T-helper 17 cell (primary cell): ENCODE measurements at regions not wholly inside any gene's neighbourhood (a gene's known extent, or its start where the extent isn't known, plus 50 kb on each side); places are given as distances from the start of the nearest gene placed in this dataset.
"Not testable (repeated sequence)": the region's sequence is repeated elsewhere in the genome, so short reads cannot be mapped to it uniquely, and the experiment has no call there.

Source experiments
- ATAC-seq: fragments of 150-1000 bp; cut with Tn5 transposase; 2 replicates; pipeline ENCODE4 v1.10.0; 2021; ENCODE audit warnings: mild to moderate bottlenecking, moderate library complexity
- DNase-seq, 3 donors: peaks; one replicate each; pipeline versions ENCODE4 v3.0.0 to v3.0.0-alpha.2; 2020 to 2021
- H3K9me3 ChIP-seq: one replicate; pipeline ENCODE4 v1.7.0; 2013; ENCODE audit warnings: low read length, mild to moderate bottlenecking; ENCODE audit not compliant: control insufficient read depth, poor library complexity, severe bottlenecking
- H3K27ac Mint-ChIP-seq: one replicate; pipeline ENCODE4 v1.8.0; 2022; ENCODE audit warnings: mild to moderate bottlenecking, moderate library complexity, mixed read lengths
- H3K27me3 Mint-ChIP-seq: one replicate; pipeline ENCODE4 v1.8.0; 2022; ENCODE audit warnings: mixed read lengths
- H3K36me3 Mint-ChIP-seq: one replicate; pipeline ENCODE4 v1.8.0; 2022; ENCODE audit warnings: low read depth, mixed read lengths
- H3K4me1 Mint-ChIP-seq: one replicate; pipeline ENCODE4 v1.8.0; 2022; ENCODE audit warnings: mild to moderate bottlenecking, mixed read lengths
- H3K4me3 Mint-ChIP-seq: one replicate; pipeline ENCODE4 v1.8.0; 2022; ENCODE audit warnings: mild to moderate bottlenecking, moderate library complexity, mixed read lengths

DNA sequence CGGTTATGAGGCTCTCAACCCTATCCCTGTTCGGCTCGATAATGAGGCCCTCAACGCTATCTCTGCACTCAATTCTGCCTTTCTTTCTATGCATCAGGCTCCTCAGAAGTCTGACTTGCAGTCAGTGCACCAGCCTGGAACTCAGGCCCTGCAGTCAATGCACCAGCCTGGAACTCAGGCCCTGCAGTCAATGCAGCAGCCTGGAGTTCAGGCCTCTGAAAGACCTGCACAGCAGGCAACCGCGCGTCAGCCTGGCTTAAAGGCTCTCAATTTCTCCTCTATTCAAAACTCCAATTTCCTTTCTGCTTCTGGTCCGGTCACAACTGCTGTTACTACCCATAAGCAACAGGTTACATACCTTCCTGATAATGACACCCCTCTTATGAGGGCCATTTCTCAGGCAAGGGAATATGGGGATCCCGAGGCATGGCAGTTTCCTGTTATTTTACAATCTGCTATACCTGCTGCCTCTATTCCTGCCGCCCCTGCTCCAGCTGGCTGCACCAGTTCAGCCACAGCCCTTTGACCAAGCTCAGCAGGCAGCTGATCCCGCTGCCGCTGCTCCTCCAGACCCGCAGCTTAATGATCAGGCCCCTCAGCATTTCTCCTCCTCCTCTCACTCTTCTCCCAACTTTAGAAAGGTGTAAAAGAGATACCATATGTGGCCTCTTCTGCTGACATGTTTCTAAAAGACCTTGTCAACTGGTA, 933.6 kb upstream of the FANCL start:
- ATAC-seq (no peak), DNase-seq (no peak)
- no peaks in the 10 kb centered on the region for H3K9me3 ChIP-seq
- Mint-ChIP-seq H3K4me1 (no peaks in the 10 kb centered on the region), H3K27me3 (no peaks in the 10 kb centered on the region), H3K4me3 (no peak overlapping the region), H3K27ac (no peak overlapping the region), H3K36me3 (no peaks in the 10 kb centered on the region)

DNA sequence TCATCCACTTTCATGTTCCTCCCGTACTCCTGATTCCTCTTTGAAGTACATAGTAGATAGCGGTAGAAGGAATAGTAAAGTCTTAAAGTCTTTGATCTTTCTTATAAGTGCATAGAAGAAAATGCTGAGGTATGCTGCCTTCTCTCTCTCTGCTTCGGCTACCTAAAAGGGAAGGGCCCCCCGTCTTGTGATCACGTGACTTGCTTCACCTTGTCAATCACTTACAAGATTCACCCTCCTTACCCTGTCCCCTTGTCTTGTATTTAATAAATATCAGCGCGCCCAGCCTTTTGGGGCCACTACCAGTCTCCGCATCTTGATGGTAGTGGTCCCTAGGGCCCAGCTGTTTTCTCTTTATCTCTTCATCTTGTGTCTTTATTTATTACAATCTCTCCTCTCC, 932.2 kb upstream of the FANCL start:
- Mint-ChIP-seq H3K36me3 (no peaks in the 10 kb centered on the region), H3K4me1 (no peaks in the 10 kb centered on the region), H3K4me3 (no peak overlapping the region), H3K27me3 (no peaks in the 10 kb centered on the region), H3K27ac (no peak overlapping the region)
- ATAC-seq (no peak), DNase-seq (no peak)
- no peaks in the 10 kb centered on the region for H3K9me3 ChIP-seq

GRCh38 chr2:59171019-59171418, 929.9 kb upstream of the FANCL start:
- Mint-ChIP-seq H3K27ac (no peak overlapping the region), H3K4me3 (no peak overlapping the region), H3K27me3 (no peaks in the 10 kb centered on the region), H3K36me3 (no peaks in the 10 kb centered on the region), H3K4me1 (no peaks in the 10 kb centered on the region)
- DNase-seq (no peak), ATAC-seq (no peak)
- H3K9me3 ChIP-seq, result no peaks in the 10 kb centered on the region

DNA sequence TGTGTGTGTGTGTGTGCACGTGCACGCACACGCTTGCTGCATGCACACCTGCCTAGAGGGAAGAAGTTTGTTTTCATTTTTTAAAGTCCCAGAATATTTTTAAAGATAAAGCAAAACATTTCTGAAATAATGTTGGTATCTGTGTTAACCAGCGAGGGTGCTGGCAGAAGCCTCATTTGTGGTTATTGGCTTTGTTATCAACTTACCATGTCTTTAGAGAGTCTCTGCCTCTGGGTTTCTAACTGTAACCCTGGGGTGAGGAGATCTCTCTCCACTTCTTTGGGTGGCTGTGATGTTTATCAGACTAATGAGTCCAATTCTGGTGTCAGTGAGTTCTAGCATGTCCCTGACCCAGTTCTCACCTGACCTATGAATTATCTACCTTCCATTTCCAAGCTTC, 927.6 kb upstream of the FANCL start:
- H3K27ac Mint-ChIP-seq, result no peak overlapping the region
- no peaks in the 10 kb centered on the region for H3K9me3 ChIP-seq
- no peak for ATAC-seq
- H3K4me3 Mint-ChIP-seq, result no peak overlapping the region
- H3K27me3 Mint-ChIP-seq, result no peaks in the 10 kb centered on the region
- H3K36me3 Mint-ChIP-seq, result no peaks in the 10 kb centered on the region
- no peak for DNase-seq
- H3K4me1 Mint-ChIP-seq, result no peaks in the 10 kb centered on the region

DNA sequence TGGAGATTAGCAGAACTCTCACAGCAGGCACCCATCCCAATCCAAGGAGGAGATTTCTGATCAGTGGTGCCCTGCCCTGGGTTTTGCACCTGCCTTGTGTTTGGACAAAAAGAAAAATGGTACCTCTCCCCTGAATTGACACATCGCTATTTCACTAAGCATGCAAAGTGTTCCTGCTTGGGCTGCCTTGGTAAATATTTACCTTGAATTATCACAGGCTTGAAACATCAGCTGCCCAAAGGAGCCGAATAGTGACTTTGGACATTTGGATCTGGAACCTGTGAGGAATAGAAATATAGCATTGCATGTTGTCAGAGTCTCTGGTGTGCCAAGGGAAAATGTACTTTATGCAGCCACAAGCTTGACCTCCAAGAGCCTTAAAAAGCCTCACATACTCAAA, 926.4 kb upstream of the FANCL start:
- no peak for ATAC-seq
- Mint-ChIP-seq H3K27me3 (no peaks in the 10 kb centered on the region), H3K4me3 (no peak overlapping the region), H3K27ac (no peak overlapping the region), H3K4me1 (no peaks in the 10 kb centered on the region), H3K36me3 (no peaks in the 10 kb centered on the region)
- no peak for DNase-seq
- no peaks in the 10 kb centered on the region for H3K9me3 ChIP-seq

- not testable (repeated sequence) for H3K27me3 Mint-ChIP-seq, H3K4me1 Mint-ChIP-seq, H3K4me3 Mint-ChIP-seq, H3K27ac Mint-ChIP-seq, DNase-seq, H3K9me3 ChIP-seq, ATAC-seq, H3K36me3 Mint-ChIP-seq
Observed at GRCh38 chr2:59157908-59158307, 916.8 kb upstream of the FANCL start.

DNA sequence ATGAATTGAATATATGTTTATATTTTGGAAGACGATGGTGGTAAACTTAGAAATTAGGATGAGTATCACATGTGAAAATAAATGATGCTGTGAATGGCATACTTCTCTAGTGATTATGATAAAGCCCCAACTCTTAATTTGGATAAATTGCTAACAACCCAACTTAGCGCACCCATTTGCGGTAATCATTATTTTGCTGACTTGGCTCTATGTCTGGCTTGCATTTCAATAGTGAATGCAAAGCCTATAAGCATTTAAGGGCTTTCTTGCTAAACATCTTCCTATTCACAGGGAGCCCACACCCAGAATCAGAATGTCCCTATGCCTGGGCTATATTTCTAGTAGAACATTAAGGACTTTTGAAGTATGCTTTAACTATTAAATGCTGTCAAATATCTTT, 910.7 kb upstream of the FANCL start:
- H3K36me3 Mint-ChIP-seq, result no peaks in the 10 kb centered on the region
- H3K27ac Mint-ChIP-seq, result no peak overlapping the region
- no peaks in the 10 kb centered on the region for H3K9me3 ChIP-seq
- H3K4me1 Mint-ChIP-seq, result no peaks in the 10 kb centered on the region
- no peaks in the 10 kb centered on the region for H3K27me3 Mint-ChIP-seq
- DNase-seq (no peak), ATAC-seq (no peak)
- no peak overlapping the region for H3K4me3 Mint-ChIP-seq

DNA sequence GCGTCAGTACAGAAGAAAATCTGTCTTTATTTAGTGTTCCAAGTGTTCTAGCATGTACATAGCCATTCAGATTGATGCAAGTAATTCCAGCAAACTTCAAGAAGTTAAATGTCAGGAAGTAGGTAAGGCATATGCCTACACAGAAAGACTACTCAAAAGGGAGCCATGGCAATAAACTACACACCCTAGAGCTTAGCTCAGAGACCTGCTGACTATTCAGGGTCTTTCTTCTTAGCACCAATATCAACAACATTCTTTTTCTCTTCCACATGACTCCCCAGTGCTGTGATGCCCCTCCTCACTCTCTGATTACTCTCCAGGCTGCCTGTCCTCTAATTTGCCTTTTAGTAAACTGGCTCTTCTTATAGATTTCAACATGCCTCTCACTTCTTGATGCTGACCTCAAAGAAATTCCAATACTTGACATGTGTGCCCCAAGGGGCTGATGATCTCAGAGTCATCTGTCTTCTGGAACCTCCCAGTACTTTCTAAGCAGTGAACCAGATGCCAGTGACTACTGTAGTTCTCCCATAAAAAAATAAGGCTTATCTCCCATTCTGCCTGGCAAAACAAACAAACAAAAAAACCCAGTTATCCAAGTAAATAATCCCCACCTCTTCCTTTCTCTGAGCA, 909.2 kb upstream of the FANCL start:
- Mint-ChIP-seq H3K4me1 (no peaks in the 10 kb centered on the region), H3K27ac (no peak overlapping the region), H3K4me3 (no peak overlapping the region), H3K27me3 (no peaks in the 10 kb centered on the region), H3K36me3 (no peaks in the 10 kb centered on the region)
- no peaks in the 10 kb centered on the region for H3K9me3 ChIP-seq
- ATAC-seq (no peak), DNase-seq (no peak)

DNA sequence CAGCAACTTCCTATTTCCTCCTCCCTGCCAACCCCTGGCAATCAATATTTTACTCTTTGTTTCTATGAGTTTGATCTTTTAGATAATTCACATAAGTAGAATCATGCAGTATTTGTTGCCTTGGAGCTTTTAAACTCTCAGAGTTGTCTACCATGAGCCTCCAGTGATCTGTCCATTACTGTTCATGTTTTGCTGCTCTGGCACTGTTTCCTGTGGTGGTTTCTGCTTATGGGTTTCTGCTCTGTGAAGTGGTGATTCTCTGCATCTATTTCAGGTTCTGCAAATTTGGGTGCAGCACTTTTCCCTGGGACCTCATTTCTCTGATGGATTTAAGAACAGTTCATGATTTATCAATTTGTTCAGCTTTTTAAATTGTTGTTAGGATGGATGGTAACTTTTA, 908.1 kb upstream of the FANCL start:
- H3K36me3 Mint-ChIP-seq, result no peaks in the 10 kb centered on the region
- ATAC-seq, result no peak

DNA sequence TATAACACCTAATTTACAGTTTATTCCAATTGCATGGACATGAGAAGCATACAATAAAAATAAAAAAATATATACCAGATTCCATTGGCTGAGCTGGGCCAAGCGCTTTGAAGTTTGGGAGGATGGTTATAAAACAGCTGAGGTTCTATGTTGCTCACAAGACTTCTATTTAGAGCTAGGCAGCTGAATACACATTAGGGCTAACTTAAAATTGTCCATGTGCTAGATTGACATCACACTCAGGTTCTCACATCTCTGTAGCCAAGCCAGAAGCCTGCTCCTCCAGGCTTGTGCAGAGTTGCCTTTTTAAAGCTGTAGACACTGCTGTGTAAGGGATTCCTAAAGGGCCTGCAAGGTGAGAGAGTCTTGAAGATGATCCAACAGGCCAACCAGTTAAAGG, 871.1 kb upstream of the FANCL start:
- DNase-seq (no peak), ATAC-seq (no peak)
- Mint-ChIP-seq H3K4me1 (no peaks in the 10 kb centered on the region), H3K27me3 (no peaks in the 10 kb centered on the region), H3K4me3 (no peak overlapping the region), H3K27ac (no peak overlapping the region), H3K36me3 (no peaks in the 10 kb centered on the region)
- no peaks in the 10 kb centered on the region for H3K9me3 ChIP-seq

More for the DNA sequence above, 908.1 kb upstream of the FANCL start:
- no peaks in the 10 kb centered on the region for H3K4me1 Mint-ChIP-seq
- no peak for DNase-seq
- H3K4me3 Mint-ChIP-seq, result no peak overlapping the region
- no peak overlapping the region for H3K27ac Mint-ChIP-seq
- H3K9me3 ChIP-seq, result no peaks in the 10 kb centered on the region
- H3K27me3 Mint-ChIP-seq, result no peaks in the 10 kb centered on the region

- Mint-ChIP-seq H3K27me3 (no peaks in the 10 kb centered on the region), H3K4me1 (no peaks in the 10 kb centered on the region), H3K36me3 (no peaks in the 10 kb centered on the region), H3K4me3 (no peak overlapping the region), H3K27ac (no peak overlapping the region)
- DNase-seq (no peak), ATAC-seq (no peak)
- H3K9me3 ChIP-seq, result no peaks in the 10 kb centered on the region
Observed at GRCh38 chr2:59096973-59097372, 855.8 kb upstream of the FANCL start.

- H3K36me3 Mint-ChIP-seq, result no peaks in the 10 kb centered on the region
- no peaks in the 10 kb centered on the region for H3K4me1 Mint-ChIP-seq
- no peaks in the 10 kb centered on the region for H3K9me3 ChIP-seq
- H3K27ac Mint-ChIP-seq, result no peak overlapping the region
- ATAC-seq, result no peak
- H3K27me3 Mint-ChIP-seq, result no peaks in the 10 kb centered on the region
- H3K4me3 Mint-ChIP-seq, result no peak overlapping the region
- DNase-seq, result no peak
Observed at GRCh38 chr2:59093571-59093970, 852.4 kb upstream of the FANCL start.

DNA sequence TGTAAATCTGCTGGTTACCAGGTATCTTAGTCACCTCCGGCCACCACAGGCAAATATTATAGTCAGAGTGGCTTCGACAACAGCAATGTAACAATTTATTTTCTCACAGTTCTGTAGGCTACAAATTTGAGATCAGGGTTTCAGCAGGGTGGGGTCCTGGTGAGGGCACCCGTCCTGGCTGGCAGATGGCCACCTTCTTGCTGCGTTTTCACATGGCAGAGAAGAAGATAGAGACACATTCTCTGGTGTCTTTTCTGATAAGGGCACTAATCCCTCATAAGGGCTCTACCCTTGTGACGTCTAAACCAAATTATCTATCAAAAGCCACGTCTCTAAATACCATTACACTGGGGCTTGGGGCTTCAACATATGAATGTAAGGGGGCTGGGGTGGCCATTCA, 843.2 kb upstream of the FANCL start:
- no peaks in the 10 kb centered on the region for H3K9me3 ChIP-seq
- Mint-ChIP-seq H3K27me3 (no peaks in the 10 kb centered on the region), H3K4me1 (no peaks in the 10 kb centered on the region), H3K4me3 (no peak overlapping the region), H3K27ac (no peak overlapping the region), H3K36me3 (no peaks in the 10 kb centered on the region)
- ATAC-seq (no peak), DNase-seq (no peak)

DNA sequence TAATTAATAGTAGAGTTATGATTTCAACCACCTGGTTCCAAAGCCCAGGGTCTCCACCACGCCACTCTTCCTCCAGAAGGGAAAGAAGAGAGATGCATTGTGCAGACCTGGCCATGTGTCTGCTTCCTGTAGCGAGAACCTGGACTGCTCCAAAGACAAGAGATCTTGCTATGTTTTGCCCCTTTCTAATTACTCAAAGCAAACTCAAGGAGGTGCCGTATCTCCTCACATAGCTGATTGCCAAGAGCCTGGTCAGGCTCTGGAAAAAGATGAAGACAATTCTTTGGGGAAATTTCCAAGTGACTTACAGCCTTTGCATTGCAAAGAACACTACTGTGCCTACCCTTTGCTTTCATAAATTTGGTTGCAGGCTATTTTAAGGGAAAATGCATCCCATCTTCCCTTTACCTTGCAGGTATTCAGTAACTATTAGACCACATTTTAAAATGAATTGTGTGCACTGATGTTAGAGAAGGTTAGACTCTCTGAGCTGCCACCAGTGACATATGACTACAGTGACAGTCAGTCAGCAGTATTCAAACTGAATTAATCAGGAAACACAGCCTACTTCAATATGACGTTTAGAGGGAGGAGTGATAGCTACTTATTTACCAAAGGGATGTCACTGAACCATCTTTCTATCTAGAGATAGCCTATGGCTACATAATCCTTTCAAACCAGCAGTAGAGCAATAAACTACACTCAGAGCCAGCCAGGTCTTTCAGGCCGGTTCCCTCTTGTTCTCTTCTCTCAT, 842.1 kb upstream of the FANCL start:
- Mint-ChIP-seq H3K4me1 (no peaks in the 10 kb centered on the region), H3K4me3 (no peak overlapping the region), H3K36me3 (no peaks in the 10 kb centered on the region), H3K27ac (no peak overlapping the region), H3K27me3 (no peaks in the 10 kb centered on the region)
- DNase-seq (no peak), ATAC-seq (no peak)
- no peaks in the 10 kb centered on the region for H3K9me3 ChIP-seq
